Kidney epithelial cell (primary cell): ENCODE measurements at regions not wholly inside any gene's neighbourhood (a gene's known extent, or its start where the extent isn't known, plus 50 kb on each side); places are given as distances from the start of the nearest gene placed in this dataset.

Experiments
- DNase-seq: peaks from one replicate; pipeline ENCODE4 v3.0.0-alpha.2; 2010; ENCODE audit warnings: low read depth
- H3K27me3 ChIP-seq: 2 replicates; pipeline ENCODE4 v1.6.0; 2011; ENCODE audit warnings: low read length; ENCODE audit not compliant: control insufficient read depth, insufficient read depth
- H3K36me3 ChIP-seq: 2 replicates; pipeline ENCODE4 v1.5.1; 2011; ENCODE audit warnings: low read length; ENCODE audit not compliant: control insufficient read depth, insufficient read depth
- H3K4me3 ChIP-seq: 2 replicates; pipeline ENCODE4 v1.5.1; 2011; ENCODE audit warnings: low read depth, mild to moderate bottlenecking, control low read depth, low read length
- CTCF ChIP-seq: IDR thresholded peaks from 2 replicates; pipeline ENCODE4 v1.5.1; 2011; ENCODE audit warnings: mild to moderate bottlenecking, moderate library complexity, low read length, control low read depth, inconsistent platforms; ENCODE audit not compliant: insufficient read depth, poor library complexity, severe bottlenecking

- H3K36me3 ChIP-seq: no peaks in the 10 kb centered on the region
- DNase-seq: no peak
- no peak for TF ChIP-seq CTCF
- H3K27me3 ChIP-seq: no peaks in the 10 kb centered on the region
- no peak overlapping the region for H3K4me3 ChIP-seq
These were observed 55.5 kb upstream of the ZNF366 start for GRCh38 chr5:72562717-72563116.

GRCh38 chr5:72561148-72561972 lies 54.1 kb upstream of the ZNF366 start:
- Histone ChIP-seq H3K4me3 (no peak overlapping the region), H3K27me3 (no peaks in the 10 kb centered on the region), H3K36me3 (no peaks in the 10 kb centered on the region)
- no peak for TF ChIP-seq CTCF
- no peak for DNase-seq

- no peak for TF ChIP-seq CTCF
- no peak for DNase-seq
- Histone ChIP-seq H3K36me3 (no peaks in the 10 kb centered on the region), H3K4me3 (no peak overlapping the region), H3K27me3 (no peaks in the 10 kb centered on the region)
These were observed 52.9 kb upstream of the ZNF366 start for GRCh38 chr5:72559866-72560766.

GRCh38 chr5:72558383-72558782 lies 51.2 kb upstream of the ZNF366 start:
- DNase-seq: no peak
- Histone ChIP-seq H3K27me3 (no peaks in the 10 kb centered on the region), H3K4me3 (no peak overlapping the region), H3K36me3 (no peaks in the 10 kb centered on the region)
- TF ChIP-seq CTCF: no peak

- no peak for DNase-seq
- Histone ChIP-seq H3K36me3 (no peaks in the 10 kb centered on the region), H3K27me3 (no peaks in the 10 kb centered on the region), H3K4me3 (no peak overlapping the region)
- no peak for TF ChIP-seq CTCF
These were observed 50.8 kb upstream of the ZNF366 start for GRCh38 chr5:72558046-72558336.
